GM19372 (cell line): ENCODE measurements at regions not wholly inside any gene's neighbourhood (a gene's known extent, or its start where the extent isn't known, plus 50 kb on each side); places are given as distances from the start of the nearest gene placed in this dataset.

Source experiments
- ATAC-seq: cut with Tn5 transposase; IDR thresholded peaks from one replicate; pipeline ENCODE4 v1.9.1; 2021; ENCODE audit warnings: mild to moderate bottlenecking, low read depth, moderate library complexity; ENCODE audit not compliant: unreplicated experiment

- no peak for ATAC-seq
Measured at GRCh38 chr2:104431701-104432121, 422.2 kb upstream of the POU3F3 start.

- no peak for ATAC-seq
Measured at GRCh38 chr2:104432401-104432800, 421.5 kb upstream of the POU3F3 start.

- no peak for ATAC-seq
Measured at GRCh38 chr2:104432991-104433390, 420.9 kb upstream of the POU3F3 start.

- ATAC-seq, result no peak
Measured at GRCh38 chr2:104433657-104434056, 420.3 kb upstream of the POU3F3 start.

- no peak for ATAC-seq
Measured at GRCh38 chr2:104434318-104434792, 419.6 kb upstream of the POU3F3 start.

- no peak for ATAC-seq
Measured at GRCh38 chr2:104434966-104435365, 418.9 kb upstream of the POU3F3 start.

GRCh38 chr2:104438481-104438880 lies 415.4 kb upstream of the POU3F3 start:
- ATAC-seq, result no peak

- ATAC-seq, result no peak
Measured at GRCh38 chr2:104443145-104443544, 410.8 kb upstream of the POU3F3 start.

GRCh38 chr2:104444392-104444791 lies 409.5 kb upstream of the POU3F3 start:
- ATAC-seq, result no peak

GRCh38 chr2:104444889-104445288 lies 409.0 kb upstream of the POU3F3 start:
- ATAC-seq, result no peak

- no peak for ATAC-seq
Measured at GRCh38 chr2:104447831-104448434, 406.0 kb upstream of the POU3F3 start.

GRCh38 chr2:104448661-104449440 lies 405.1 kb upstream of the POU3F3 start:
- no peak for ATAC-seq

GRCh38 chr2:104452558-104452957 lies 401.4 kb upstream of the POU3F3 start:
- no peak for ATAC-seq

- ATAC-seq, result no peak
Measured at GRCh38 chr2:104462731-104463130, 391.2 kb upstream of the POU3F3 start.

GRCh38 chr2:104465981-104466380 lies 387.9 kb upstream of the POU3F3 start:
- no peak for ATAC-seq

- ATAC-seq, result no peak
Measured at GRCh38 chr2:104468846-104469245, 385.1 kb upstream of the POU3F3 start.

GRCh38 chr2:104472076-104472475 lies 381.8 kb upstream of the POU3F3 start:
- no peak for ATAC-seq

- ATAC-seq, result no peak
Measured at GRCh38 chr2:104473546-104473945, 380.4 kb upstream of the POU3F3 start.

- no peak for ATAC-seq
Measured at GRCh38 chr2:104474716-104475115, 379.2 kb upstream of the POU3F3 start.

- no peak for ATAC-seq
Measured at GRCh38 chr2:104476075-104476474, 377.8 kb upstream of the POU3F3 start.

GRCh38 chr2:104476563-104476988 lies 377.3 kb upstream of the POU3F3 start:
- ATAC-seq, result no peak

- ATAC-seq, result no peak
Measured at GRCh38 chr2:104481341-104481740, 372.6 kb upstream of the POU3F3 start.
